A673 (cell line): ENCODE measurements at regions not wholly inside any gene's neighbourhood (a gene's known extent, or its start where the extent isn't known, plus 50 kb on each side); places are given as distances from the start of the nearest gene placed in this dataset.

Experiments used
- CTCF ChIP-seq: fragments of 300-800, 200-600 bp; sonication (generic); conservative IDR thresholded peaks from 2 replicates; pipeline ENCODE4 v1.5.1; 2017; ENCODE audit warnings: low read depth, mild to moderate bottlenecking, antibody characterized with exemption, low read length, moderate library complexity, mixed read lengths
- EZH2 ChIP-seq: fragments of 200-600 bp; sonication (generic); IDR thresholded peaks from 2 replicates; pipeline ENCODE4 v1.6.1; 2017; ENCODE audit warnings: borderline replicate concordance, low read depth, mild to moderate bottlenecking, mixed read lengths, antibody characterized with exemption, low read length; ENCODE audit not compliant: poor library complexity, severe bottlenecking

- TF ChIP-seq EZH2 (no peak), CTCF (no peak)
These were observed 49.8 kb upstream of the VGLL2 start for GRCh38 chr6:117215353-117216090.
